CD14-positive monocyte (primary cell): ENCODE measurements at regions not wholly inside any gene's neighbourhood (a gene's known extent, or its start where the extent isn't known, plus 50 kb on each side); places are given as distances from the start of the nearest gene placed in this dataset.

Experiments used
- DNase-seq, 3 donors: peaks; one replicate each; pipeline ENCODE4 v3.0.0-alpha.2; 2011 to 2022
- H2AFZ ChIP-seq: 2 replicates; pipeline ENCODE4 v1.6.0; 2012; ENCODE audit warnings: mild to moderate bottlenecking, low read depth, low read length, inconsistent platforms; ENCODE audit not compliant: insufficient read depth, poor library complexity, severe bottlenecking
- H3K27ac ChIP-seq, 2 donors: 1 replicate in 1 of 2; 2 replicates in 1 of 2; pipeline ENCODE4 v1.5.1; 2012 to 2013; ENCODE audit warnings: low read length in 2 of 2, control low read depth in 1 of 2, inconsistent platforms in 1 of 2, low read depth in 1 of 2, mild to moderate bottlenecking in 1 of 2
- H3K27me3 ChIP-seq, 2 donors: one replicate each; pipeline versions ENCODE4 v1.6.0 to v1.6.1; 2011 to 2013; ENCODE audit warnings: low read length in 2 of 2; ENCODE audit not compliant: control insufficient read depth in 2 of 2, insufficient read depth in 2 of 2
- H3K36me3 ChIP-seq, 2 donors: replicated peaks in 1 of 2; 1 replicate in 1 of 2; 2 replicates in 1 of 2; pipeline versions ENCODE4 v1.5.1 to v1.6.1; 2012 to 2013; ENCODE audit warnings: low read length in 2 of 2, control low read depth in 1 of 2, inconsistent platforms in 1 of 2, mild to moderate bottlenecking in 1 of 2; ENCODE audit not compliant: insufficient read depth in 2 of 2, control insufficient read depth in 1 of 2
- H3K4me1 ChIP-seq, 2 donors: 1 replicate in 1 of 2; 2 replicates in 1 of 2; pipeline versions ENCODE4 v1.5.1 to v1.6.1; 2012 to 2013; ENCODE audit warnings: low read length in 2 of 2, control low read depth in 1 of 2, inconsistent platforms in 1 of 2, mild to moderate bottlenecking in 1 of 2, moderate library complexity in 1 of 2; ENCODE audit not compliant: insufficient read depth in 2 of 2, control insufficient read depth in 1 of 2
- H3K4me2 ChIP-seq: replicated peaks from 2 replicates; pipeline ENCODE3; 2012; ENCODE audit warnings: low read length, moderate library complexity, mild to moderate bottlenecking; ENCODE audit not compliant: poor library complexity, severe bottlenecking; ENCODE audit errors: extremely low read depth
- H3K4me3 ChIP-seq, 3 experiments: fragments of 200-600 bp in 1 of 3; sonication (generic) in 1 of 3; replicated peaks in 1 of 3; 1 replicate in 2 of 3; 2 replicates in 1 of 3; pipeline ENCODE4 v1.5.1; 2011 to 2013; ENCODE audit warnings: low read length in 3 of 3, mild to moderate bottlenecking in 3 of 3, control low read depth in 2 of 3, low read depth in 2 of 3, inconsistent platforms in 1 of 3, moderate library complexity in 1 of 3
- H3K79me2 ChIP-seq: 2 replicates; pipeline ENCODE4 v1.6.0; 2012; ENCODE audit warnings: mild to moderate bottlenecking, control low read depth, inconsistent platforms, low read length, moderate library complexity; ENCODE audit not compliant: insufficient read depth
- H3K9ac ChIP-seq: 2 replicates; pipeline ENCODE4 v1.6.0; 2017; ENCODE audit warnings: low read length, mild to moderate bottlenecking; ENCODE audit not compliant: insufficient read depth, poor library complexity, severe bottlenecking
- H3K9me3 ChIP-seq, 2 donors: replicated peaks in 1 of 2; 1 replicate in 1 of 2; 2 replicates in 1 of 2; pipeline versions ENCODE4 v1.5.1 to v1.6.1; 2012 to 2013; ENCODE audit warnings: low read length in 2 of 2, control low read depth in 1 of 2; ENCODE audit not compliant: control insufficient read depth in 1 of 2, insufficient read depth in 1 of 2
- H4K20me1 ChIP-seq: 2 replicates; pipeline ENCODE4 v1.6.0; 2012; ENCODE audit warnings: mild to moderate bottlenecking, low read length, control low read depth, moderate library complexity; ENCODE audit not compliant: insufficient read depth
- H3K27ac Mint-ChIP-seq, 7 donors: one replicate each; pipeline ENCODE4 v1.8.0; 2020; ENCODE audit warnings: mild to moderate bottlenecking in 7 of 7, mixed read lengths in 7 of 7, moderate library complexity in 6 of 7, inconsistent platforms in 2 of 7
- H3K27me3 Mint-ChIP-seq, 3 donors: one replicate each; pipeline ENCODE4 v1.8.0; 2021 to 2022; ENCODE audit warnings: low read depth in 3 of 3, mild to moderate bottlenecking in 3 of 3, mixed read lengths in 3 of 3, moderate library complexity in 3 of 3, inconsistent platforms in 1 of 3
- H3K36me3 Mint-ChIP-seq, 2 donors: one replicate each; pipeline ENCODE4 v1.8.0; 2020; ENCODE audit warnings: mixed read lengths in 2 of 2, inconsistent platforms in 1 of 2, mild to moderate bottlenecking in 1 of 2
- H3K4me1 Mint-ChIP-seq: one replicate; pipeline ENCODE4 v1.8.0; 2020; ENCODE audit warnings: mild to moderate bottlenecking, mixed read lengths
- H3K4me3 Mint-ChIP-seq, 2 donors: one replicate each; pipeline ENCODE4 v1.8.0; 2020; ENCODE audit warnings: mild to moderate bottlenecking in 2 of 2, mixed read lengths in 2 of 2, moderate library complexity in 1 of 2
- H3K9me3 Mint-ChIP-seq, 7 donors: one replicate each; pipeline ENCODE4 v1.8.0; 2020 to 2022; ENCODE audit warnings: mixed read lengths in 7 of 7, mild to moderate bottlenecking in 6 of 7, moderate library complexity in 6 of 7, inconsistent platforms in 2 of 7
- CTCF ChIP-seq: fragments of 200-600 bp; IDR thresholded peaks from one replicate; pipeline ENCODE4 v1.8.0; 2022; ENCODE audit warnings: antibody characterized with exemption, mild to moderate bottlenecking
- WGBS: methylation state at CpG from one replicate; pipeline ENCODE4 v1.1.5; 2013; ENCODE audit warnings: missing lambda C conversion rate; ENCODE audit not compliant: insufficient coverage; 5-methylcytosine and 5-hydroxymethylcytosine counted together
- intact Hi-C, 2 donors: fragments of 100-400 bp; cut with micrococcal nuclease; formaldehyde crosslinking; loops; one replicate each; pipeline versions ENCODE4 v1.15.0 to v1.15.1; 2023

GRCh38 chr16:86638642-86639041, 60.3 kb downstream of the FOXL1 start:
- no peaks in the 10 kb centered on the region for H3K4me1 ChIP-seq
- no peaks in the 10 kb centered on the region for H3K4me1 Mint-ChIP-seq
- 95% methylated on average over 10 of the region's 10 CpGs for WGBS
- no peaks in the 10 kb centered on the region for H4K20me1 ChIP-seq
- no peaks in the 10 kb centered on the region for H3K79me2 ChIP-seq
- no peak overlapping the region for H3K27ac ChIP-seq
- no peak overlapping the region for H3K9ac ChIP-seq
- peaks cover 0 to 6% (median 0%) of the 10 kb centered on the region in 7 donors for H3K9me3 Mint-ChIP-seq
- TF ChIP-seq CTCF = no peak
- intact Hi-C loops = no loop called here
- H3K4me3 Mint-ChIP-seq = no peak overlapping the region
- H3K27me3 ChIP-seq = no peaks in the 10 kb centered on the region
- no peak overlapping the region for H2AFZ ChIP-seq
- peaks cover 0 to 3% of the 10 kb centered on the region in 2 donors for H3K9me3 ChIP-seq
- DNase-seq = no peak
- H3K4me3 ChIP-seq = no peak overlapping the region
- no peaks in the 10 kb centered on the region for H3K36me3 Mint-ChIP-seq
- no peak overlapping the region for H3K4me2 ChIP-seq
- H3K36me3 ChIP-seq = no peaks in the 10 kb centered on the region
- H3K27me3 Mint-ChIP-seq = peaks cover 3 to 9% (median 6%) of the 10 kb centered on the region in 3 donors
- H3K27ac Mint-ChIP-seq = no peak overlapping the region

- no peak for TF ChIP-seq CTCF
- peaks cover 0 to 3% of the 10 kb centered on the region in 2 donors for H3K9me3 ChIP-seq
- H3K27me3 ChIP-seq = no peaks in the 10 kb centered on the region
- no peak overlapping the region for H3K9ac ChIP-seq
- H4K20me1 ChIP-seq = no peaks in the 10 kb centered on the region
- no peak overlapping the region for H3K4me2 ChIP-seq
- H3K9me3 Mint-ChIP-seq = peaks cover 0 to 6% (median 0%) of the 10 kb centered on the region in 7 donors
- H3K4me1 Mint-ChIP-seq = no peaks in the 10 kb centered on the region
- DNase-seq = no peak
- H3K79me2 ChIP-seq = no peaks in the 10 kb centered on the region
- no peak overlapping the region for H3K27ac ChIP-seq
- H3K4me3 Mint-ChIP-seq = no peak overlapping the region
- H3K27ac Mint-ChIP-seq = no peak overlapping the region
- H3K4me3 ChIP-seq = no peak overlapping the region
- no peaks in the 10 kb centered on the region for H3K36me3 ChIP-seq
- H3K27me3 Mint-ChIP-seq = peaks cover 3 to 9% (median 6%) of the 10 kb centered on the region in 3 donors
- intact Hi-C loops = no loop called here
- WGBS = 92% methylated on average over 10 of the region's 12 CpGs
- H2AFZ ChIP-seq = no peak overlapping the region
- no peaks in the 10 kb centered on the region for H3K36me3 Mint-ChIP-seq
- H3K4me1 ChIP-seq = no peaks in the 10 kb centered on the region
Observed at GRCh38 chr16:86639354-86639753, 61.0 kb downstream of the FOXL1 start.
